Cardiac muscle cell (in vitro differentiated cells and primary cell): ENCODE measurements at regions not wholly inside any gene's neighbourhood (a gene's known extent, or its start where the extent isn't known, plus 50 kb on each side); places are given as distances from the start of the nearest gene placed in this dataset.
"Not testable (repeated sequence)": the region's sequence is repeated elsewhere in the genome, so short reads cannot be mapped to it uniquely, and the experiment has no call there.

Source experiments
- DNase-seq, 2 donors: peaks; one replicate each; pipeline versions ENCODE4 v3.0.0 to v3.0.0-alpha.2; 2010 to 2017; ENCODE audit warnings: low read depth in 1 of 2, low spot score in 1 of 2
- H3K27ac ChIP-seq: fragments of 200-600 bp; sonication (generic); 2 replicates; pipeline ENCODE4 v1.5.1; 2016
- H3K27me3 ChIP-seq: fragments of 200-600 bp; sonication (generic); 2 replicates; pipeline ENCODE4 v1.6.0; 2016; ENCODE audit warnings: control low read depth
- H3K36me3 ChIP-seq: fragments of 200-600 bp; sonication (generic); 2 replicates; pipeline ENCODE4 v1.5.1; 2016; ENCODE audit warnings: control low read depth
- H3K4me1 ChIP-seq: fragments of 200-600 bp; sonication (generic); 2 replicates; pipeline ENCODE4 v1.8.1; 2017; ENCODE audit warnings: low read depth, mild to moderate bottlenecking, mixed run types
- H3K4me3 ChIP-seq: fragments of 200-600 bp; sonication (generic); 2 replicates; pipeline ENCODE4 v1.5.1; 2016; ENCODE audit warnings: mild to moderate bottlenecking
- H3K9me3 ChIP-seq: fragments of 200-600 bp; sonication (generic); 2 replicates; pipeline ENCODE4 v1.5.1; 2017; ENCODE audit warnings: low read depth, mild to moderate bottlenecking, control low read depth
- CTCF ChIP-seq: IDR thresholded peaks from 2 replicates; pipeline ENCODE4 v1.5.1; 2012; ENCODE audit warnings: low read depth, mild to moderate bottlenecking, low read length

GRCh38 chrX:44767308-44767707, 76.5 kb upstream of the DUSP21 start:
- Histone ChIP-seq H3K4me3 (no peak overlapping the region), H3K27ac (no peak overlapping the region), H3K9me3 (no peaks in the 10 kb centered on the region), H3K36me3 (no peaks in the 10 kb centered on the region), H3K4me1 (no peaks in the 10 kb centered on the region), H3K27me3 (no peaks in the 10 kb centered on the region)
- no peak for TF ChIP-seq CTCF
- no peak for DNase-seq

GRCh38 chrX:44765556-44765955, 78.3 kb upstream of the DUSP21 start:
- TF ChIP-seq CTCF, result no peak
- Histone ChIP-seq H3K36me3 (no peaks in the 10 kb centered on the region), H3K27me3 (no peaks in the 10 kb centered on the region), H3K4me3 (no peak overlapping the region), H3K9me3 (no peaks in the 10 kb centered on the region), H3K4me1 (no peaks in the 10 kb centered on the region), H3K27ac (no peak overlapping the region)
- DNase-seq, result no peak

GRCh38 chrX:44747969-44748368, 95.9 kb upstream of the DUSP21 start:
- Histone ChIP-seq H3K27me3 (no peaks in the 10 kb centered on the region), H3K4me1 (no peaks in the 10 kb centered on the region), H3K4me3 (no peak overlapping the region), H3K27ac (no peak overlapping the region), H3K9me3 (no peaks in the 10 kb centered on the region), H3K36me3 (no peaks in the 10 kb centered on the region)
- no peak for TF ChIP-seq CTCF
- DNase-seq, result peak in 1 of 2 donors; percentile 4

GRCh38 chrX:44747317-44747716, 96.5 kb upstream of the DUSP21 start:
- Histone ChIP-seq H3K4me3 (no peak overlapping the region), H3K36me3 (no peaks in the 10 kb centered on the region), H3K9me3 (no peaks in the 10 kb centered on the region), H3K27me3 (no peaks in the 10 kb centered on the region), H3K27ac (no peak overlapping the region), H3K4me1 (no peaks in the 10 kb centered on the region)
- no peak for TF ChIP-seq CTCF
- no peak for DNase-seq

GRCh38 chrX:44744799-44745198, 99.0 kb upstream of the DUSP21 start:
- no peak for TF ChIP-seq CTCF
- H3K4me3 ChIP-seq, result no peak overlapping the region
- no peaks in the 10 kb centered on the region for H3K27me3 ChIP-seq
- DNase-seq, result no peak
- H3K36me3 ChIP-seq, result no peaks in the 10 kb centered on the region
- no peaks in the 10 kb centered on the region for H3K4me1 ChIP-seq
- no peak overlapping the region for H3K27ac ChIP-seq
- H3K9me3 ChIP-seq, result no peaks in the 10 kb centered on the region

GRCh38 chrX:44742480-44743155, 101.2 kb upstream of the DUSP21 start:
- H3K4me3 ChIP-seq, result no peak overlapping the region
- no peak for TF ChIP-seq CTCF
- peak in 1 of 2 donors; percentile 2 for DNase-seq
- no peak overlapping the region for H3K27ac ChIP-seq
- H3K36me3 ChIP-seq, result no peaks in the 10 kb centered on the region
- H3K4me1 ChIP-seq, result no peaks in the 10 kb centered on the region
- no peaks in the 10 kb centered on the region for H3K9me3 ChIP-seq
- no peaks in the 10 kb centered on the region for H3K27me3 ChIP-seq

- H3K27ac ChIP-seq, DNase-seq, H3K4me1 ChIP-seq, H3K9me3 ChIP-seq, H3K27me3 ChIP-seq, H3K4me3 ChIP-seq, H3K36me3 ChIP-seq: not testable (repeated sequence)
Measured at GRCh38 chrX:44741859-44742258, 102.0 kb upstream of the DUSP21 start.

GRCh38 chrX:44741458-44741857, 102.4 kb upstream of the DUSP21 start:
- H3K4me1 ChIP-seq, H3K36me3 ChIP-seq, H3K4me3 ChIP-seq, DNase-seq, H3K27ac ChIP-seq, H3K27me3 ChIP-seq, H3K9me3 ChIP-seq: not testable (repeated sequence)
